GM12878 (cell line): ENCODE measurements at regions not wholly inside any gene's neighbourhood (a gene's known extent, or its start where the extent isn't known, plus 50 kb on each side); places are given as distances from the start of the nearest gene placed in this dataset.

ENCODE experiments used
- ATAC-seq: fragments of 200-7000 bp; cut with Tn5 transposase; 3 replicates; pipeline ENCODE4 v1.9.1; 2020; ENCODE audit warnings: mild to moderate bottlenecking, moderate library complexity
- BruUV-seq: library from RNA; stranded (reverse); fragments of 400-500 nt; replicated peaks from 2 replicates; lab custom pipeline; 2021; lab: Mats Ljungman, UMichigan
- CTCF ChIA-PET: fragments of 300-600 bp; sonication (Branson Sonifier 250); formaldehyde crosslinking; extraction: SDS; loops from one replicate; lab custom pipeline; 2021; ENCODE audit warnings: inconsistent platforms; lab: Yijun Ruan, JAX
- POLR2A ChIA-PET: fragments of 350-600 bp; formaldehyde crosslinking; extraction: SDS; loops from one replicate; lab custom pipeline; 2021; ENCODE audit warnings: inconsistent platforms; lab: Charles Lee
- RAD21 ChIA-PET: fragments of 300-600 bp; sonication (Branson Sonifier 250); formaldehyde crosslinking; loops from one replicate; lab custom pipeline; 2023; ENCODE audit warnings: antibody characterized with exemption; ENCODE audit not compliant: unreplicated experiment; lab: Charles Lee
- SMC1A ChIA-PET: fragments of 300-600 bp; sonication (Branson Sonifier 250); formaldehyde crosslinking; loops from one replicate; lab custom pipeline; 2023; ENCODE audit not compliant: unreplicated experiment, uncharacterized antibody; lab: Charles Lee
- DNase-seq: peaks from one replicate; pipeline ENCODE4 v3.0.0-alpha.2; 2011; ENCODE audit warnings: low read depth, low spot score
- FAIRE-seq: peaks from 3 replicates; lab custom pipeline; 2011; peaks lifted over from hg19 to GRCh38; lab: Jason Lieb, UNC
- H2AFZ ChIP-seq: 2 replicates; pipeline ENCODE4 v1.6.0; 2011; ENCODE audit warnings: low read depth, low read length, control low read depth; ENCODE audit not compliant: control insufficient read depth
- H3K27ac ChIP-seq: 2 replicates; pipeline ENCODE4 v1.5.1; 2011; ENCODE audit warnings: control low read depth; ENCODE audit not compliant: control insufficient read depth, insufficient read depth
- H3K27me3 ChIP-seq, 2 experiments: replicated peaks in 1 of 2; 2 replicates each; pipeline versions ENCODE4 v1.6.0 to v1.6.1; 2011; ENCODE audit warnings: low read length in 1 of 2; ENCODE audit not compliant: control insufficient read depth in 2 of 2, insufficient read depth in 2 of 2
- H3K36me3 ChIP-seq, 2 experiments: 2 replicates each; pipeline ENCODE4 v1.5.1; 2011; ENCODE audit warnings: low read length in 1 of 2; ENCODE audit not compliant: control insufficient read depth in 2 of 2, insufficient read depth in 2 of 2
- H3K4me1 ChIP-seq: 2 replicates; pipeline ENCODE4 v1.6.1; 2011; ENCODE audit warnings: mild to moderate bottlenecking, low read length, moderate library complexity, mixed read lengths; ENCODE audit not compliant: control insufficient read depth, insufficient read depth
- H3K4me2 ChIP-seq: 2 replicates; pipeline ENCODE4 v1.6.0; 2011; ENCODE audit warnings: control low read depth; ENCODE audit not compliant: control insufficient read depth, insufficient read depth
- H3K4me3 ChIP-seq: fragments of 200-600 bp; sonication (generic); 2 replicates; pipeline ENCODE4 v1.5.1; 2016
- H3K79me2 ChIP-seq: 2 replicates; pipeline ENCODE4 v1.6.0; 2011; ENCODE audit warnings: low read length; ENCODE audit not compliant: control insufficient read depth, insufficient read depth
- H3K9ac ChIP-seq: 2 replicates; pipeline ENCODE4 v1.8.0; 2011; ENCODE audit warnings: low read length, control low read depth, mixed read lengths; ENCODE audit not compliant: control insufficient read depth, insufficient read depth
- H3K9me3 ChIP-seq: replicated peaks from 3 replicates; pipeline ENCODE4 v1.5.1; 2011; ENCODE audit warnings: mild to moderate bottlenecking, low read length; ENCODE audit not compliant: control insufficient read depth, insufficient read depth
- H4K20me1 ChIP-seq: 2 replicates; pipeline ENCODE4 v1.6.0; 2011; ENCODE audit not compliant: control insufficient read depth, insufficient read depth
- ATF7 ChIP-seq: fragments of 450-650 bp; IDR thresholded peaks from 2 replicates; pipeline ENCODE4 v1.6.1; 2016; ENCODE audit warnings: low read depth, mild to moderate bottlenecking
- BCL11A ChIP-seq: IDR thresholded peaks from 2 replicates; pipeline ENCODE4 v1.6.1; 2011; ENCODE audit warnings: low read depth, low read length
- CHD2 ChIP-seq: IDR thresholded peaks from 2 replicates; pipeline ENCODE4 v1.6.1; 2011; ENCODE audit warnings: low read depth, low read length, improper control_type of control experiment, borderline replicate concordance
- ETV6 ChIP-seq, 2 experiments: fragments of 450-650 bp in 1 of 2; IDR thresholded peaks in 1 of 2; conservative IDR thresholded peaks in 1 of 2; 2 replicates each; pipeline ENCODE4 v1.6.1; 2014; ENCODE audit warnings: antibody characterized with exemption in 1 of 2, borderline replicate concordance in 1 of 2, low read depth in 1 of 2, mild to moderate bottlenecking in 1 of 2, moderate library complexity in 1 of 2
- MEF2A ChIP-seq: IDR thresholded peaks from 2 replicates; pipeline ENCODE4 v1.6.1; 2011; ENCODE audit warnings: low read depth, mild to moderate bottlenecking, low read length, moderate library complexity; ENCODE audit not compliant: insufficient read depth
- SMAD5 ChIP-seq: IDR thresholded peaks from 2 replicates; pipeline ENCODE4 v1.6.1; 2016; ENCODE audit warnings: antibody characterized with exemption, low read depth
- SPI1 ChIP-seq: IDR thresholded peaks from 2 replicates; pipeline ENCODE4 v1.6.1; 2011; ENCODE audit warnings: low read depth, mild to moderate bottlenecking, low read length, moderate library complexity, borderline replicate concordance; ENCODE audit not compliant: insufficient read depth
- ZBED1 ChIP-seq: IDR thresholded peaks from 2 replicates; pipeline ENCODE4 v1.6.1; 2016; ENCODE audit warnings: borderline replicate concordance
- ZNF622 ChIP-seq: fragments of 450-650 bp; IDR thresholded peaks from 2 replicates; pipeline ENCODE4 v1.6.1; 2017; ENCODE audit warnings: mild to moderate bottlenecking, inconsistent platforms
- ZZZ3 ChIP-seq: IDR thresholded peaks from 2 replicates; pipeline ENCODE4 v1.6.1; 2011; ENCODE audit warnings: low read depth; ENCODE audit not compliant: control insufficient read depth, insufficient read length
- WGBS: methylation state at CpG from one replicate; pipeline ENCODE4 v1.1.6; 2016; ENCODE audit warnings: low lambda C conversion rate; ENCODE audit not compliant: insufficient replicate concordance, insufficient coverage; ENCODE audit errors: missing lambda C conversion rate; 5-methylcytosine and 5-hydroxymethylcytosine counted together
- in situ Hi-C: fragments of 300-500 bp; cut with MboI; formaldehyde crosslinking; loops from 9 replicates; pipeline ENCODE4 v1.14.3; 2018; ENCODE audit warnings: mixed read lengths
- intact Hi-C: fragments of 100-400 bp; cut with micrococcal nuclease; formaldehyde crosslinking; loops from one replicate; pipeline ENCODE4 v1.14.2; 2022; ENCODE audit not compliant: unreplicated experiment
- TF ChIP-seq, protein P1 (sequence below): fragments of 450-650 bp; IDR thresholded peaks from 2 replicates; pipeline ENCODE4 v1.6.1; 2017; ENCODE audit warnings: mild to moderate bottlenecking, low read depth, inconsistent platforms; ENCODE audit not compliant: poor library complexity, severe bottlenecking
- TF ChIP-seq, protein P2 (sequence below): fragments of 450-650 bp; formaldehyde crosslinking; IDR thresholded peaks from 2 replicates; pipeline ENCODE4 v1.5.0; 2022; ENCODE audit warnings: mild to moderate bottlenecking, missing genetic modification characterization
- TF ChIP-seq, protein P3 (sequence below): fragments of 450-650 bp; IDR thresholded peaks from 2 replicates; pipeline ENCODE4 v1.6.1; 2018; ENCODE audit warnings: mild to moderate bottlenecking, low read depth, moderate library complexity; ENCODE audit not compliant: partially characterized antibody
- TF ChIP-seq, protein P4 (sequence below): IDR thresholded peaks from 2 replicates; pipeline ENCODE4 v1.6.1; 2012; ENCODE audit warnings: low read depth, low read length, improper control_type of control experiment

DNA sequence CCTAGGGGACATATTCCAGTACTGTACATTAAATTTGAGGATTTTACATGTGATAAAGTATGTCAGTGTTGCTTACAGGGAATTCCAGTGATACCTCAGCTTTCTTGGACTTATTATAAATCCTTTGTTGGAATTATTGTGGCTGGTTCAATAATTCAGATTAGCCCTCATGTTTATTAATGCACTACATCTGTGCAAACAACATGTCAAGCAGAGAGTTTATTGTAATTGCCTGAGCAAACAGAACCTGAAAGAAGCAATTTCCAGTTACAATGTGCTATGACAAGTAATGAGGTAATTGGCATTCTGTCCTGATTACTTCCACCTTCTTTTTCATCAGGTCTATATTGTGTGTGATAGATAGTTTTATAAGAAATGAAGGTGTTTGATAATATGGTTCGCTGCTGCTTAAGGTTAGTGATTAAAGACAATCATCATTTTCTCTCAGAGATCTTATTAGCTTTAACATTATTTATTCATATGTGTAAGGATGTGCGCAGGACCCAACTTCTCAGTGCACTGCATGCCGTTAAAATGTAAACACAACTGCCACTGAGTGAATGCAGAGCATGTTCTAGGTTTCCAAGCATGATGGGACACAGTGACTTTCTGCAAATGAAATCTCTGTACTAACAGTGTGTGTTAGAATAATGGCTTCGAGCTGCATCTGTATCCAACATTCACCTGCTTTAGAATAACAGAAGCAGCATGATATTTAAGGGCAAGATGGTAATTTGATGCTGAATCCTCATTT is 973.7 kb upstream of the POU3F3 start:
- DNase-seq (no peak), FAIRE-seq (no peak)
- CTCF ChIA-PET, result interaction anchor here (1.2 kb wide), 1 partner anchor 24 kb away, joined by 3 read pairs; no protein-coding TSS in a partner anchor

More for the DNA sequence above, 973.7 kb upstream of the POU3F3 start:
- BruUV-seq, result no TSS peak
- Histone ChIP-seq H3K4me3 (no peak overlapping the region), H3K36me3 (no peaks in the 10 kb centered on the region), H3K9ac (no peak overlapping the region), H3K27ac (no peak overlapping the region), H3K9me3 (no peaks in the 10 kb centered on the region), H3K79me2 (no peaks in the 10 kb centered on the region), H3K4me2 (no peak overlapping the region), H2AFZ (no peak overlapping the region), H4K20me1 (no peaks in the 10 kb centered on the region), H3K27me3 (no peaks in the 10 kb centered on the region), H3K4me1 (no peaks in the 10 kb centered on the region)
- TF ChIP-seq, protein P1, sequence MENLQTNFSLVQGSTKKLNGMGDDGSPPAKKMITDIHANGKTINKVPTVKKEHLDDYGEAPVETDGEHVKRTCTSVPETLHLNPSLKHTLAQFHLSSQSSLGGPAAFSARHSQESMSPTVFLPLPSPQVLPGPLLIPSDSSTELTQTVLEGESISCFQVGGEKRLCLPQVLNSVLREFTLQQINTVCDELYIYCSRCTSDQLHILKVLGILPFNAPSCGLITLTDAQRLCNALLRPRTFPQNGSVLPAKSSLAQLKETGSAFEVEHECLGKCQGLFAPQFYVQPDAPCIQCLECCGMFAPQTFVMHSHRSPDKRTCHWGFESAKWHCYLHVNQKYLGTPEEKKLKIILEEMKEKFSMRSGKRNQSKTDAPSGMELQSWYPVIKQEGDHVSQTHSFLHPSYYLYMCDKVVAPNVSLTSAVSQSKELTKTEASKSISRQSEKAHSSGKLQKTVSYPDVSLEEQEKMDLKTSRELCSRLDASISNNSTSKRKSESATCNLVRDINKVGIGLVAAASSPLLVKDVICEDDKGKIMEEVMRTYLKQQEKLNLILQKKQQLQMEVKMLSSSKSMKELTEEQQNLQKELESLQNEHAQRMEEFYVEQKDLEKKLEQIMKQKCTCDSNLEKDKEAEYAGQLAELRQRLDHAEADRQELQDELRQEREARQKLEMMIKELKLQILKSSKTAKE, result no peak
- TF ChIP-seq ZZZ3, result no peak
- TF ChIP-seq, protein P2, sequence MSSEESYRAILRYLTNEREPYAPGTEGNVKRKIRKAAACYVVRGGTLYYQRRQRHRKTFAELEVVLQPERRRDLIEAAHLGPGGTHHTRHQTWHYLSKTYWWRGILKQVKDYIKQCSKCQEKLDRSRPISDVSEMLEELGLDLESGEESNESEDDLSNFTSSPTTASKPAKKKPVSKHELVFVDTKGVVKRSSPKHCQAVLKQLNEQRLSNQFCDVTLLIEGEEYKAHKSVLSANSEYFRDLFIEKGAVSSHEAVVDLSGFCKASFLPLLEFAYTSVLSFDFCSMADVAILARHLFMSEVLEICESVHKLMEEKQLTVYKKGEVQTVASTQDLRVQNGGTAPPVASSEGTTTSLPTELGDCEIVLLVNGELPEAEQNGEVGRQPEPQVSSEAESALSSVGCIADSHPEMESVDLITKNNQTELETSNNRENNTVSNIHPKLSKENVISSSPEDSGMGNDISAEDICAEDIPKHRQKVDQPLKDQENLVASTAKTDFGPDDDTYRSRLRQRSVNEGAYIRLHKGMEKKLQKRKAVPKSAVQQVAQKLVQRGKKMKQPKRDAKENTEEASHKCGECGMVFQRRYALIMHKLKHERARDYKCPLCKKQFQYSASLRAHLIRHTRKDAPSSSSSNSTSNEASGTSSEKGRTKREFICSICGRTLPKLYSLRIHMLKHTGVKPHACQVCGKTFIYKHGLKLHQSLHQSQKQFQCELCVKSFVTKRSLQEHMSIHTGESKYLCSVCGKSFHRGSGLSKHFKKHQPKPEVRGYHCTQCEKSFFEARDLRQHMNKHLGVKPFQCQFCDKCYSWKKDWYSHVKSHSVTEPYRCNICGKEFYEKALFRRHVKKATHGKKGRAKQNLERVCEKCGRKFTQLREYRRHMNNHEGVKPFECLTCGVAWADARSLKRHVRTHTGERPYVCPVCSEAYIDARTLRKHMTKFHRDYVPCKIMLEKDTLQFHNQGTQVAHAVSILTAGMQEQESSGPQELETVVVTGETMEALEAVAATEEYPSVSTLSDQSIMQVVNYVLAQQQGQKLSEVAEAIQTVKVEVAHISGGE (CRISPR knock-in tag), result no peak
- TF ChIP-seq, protein P3, sequence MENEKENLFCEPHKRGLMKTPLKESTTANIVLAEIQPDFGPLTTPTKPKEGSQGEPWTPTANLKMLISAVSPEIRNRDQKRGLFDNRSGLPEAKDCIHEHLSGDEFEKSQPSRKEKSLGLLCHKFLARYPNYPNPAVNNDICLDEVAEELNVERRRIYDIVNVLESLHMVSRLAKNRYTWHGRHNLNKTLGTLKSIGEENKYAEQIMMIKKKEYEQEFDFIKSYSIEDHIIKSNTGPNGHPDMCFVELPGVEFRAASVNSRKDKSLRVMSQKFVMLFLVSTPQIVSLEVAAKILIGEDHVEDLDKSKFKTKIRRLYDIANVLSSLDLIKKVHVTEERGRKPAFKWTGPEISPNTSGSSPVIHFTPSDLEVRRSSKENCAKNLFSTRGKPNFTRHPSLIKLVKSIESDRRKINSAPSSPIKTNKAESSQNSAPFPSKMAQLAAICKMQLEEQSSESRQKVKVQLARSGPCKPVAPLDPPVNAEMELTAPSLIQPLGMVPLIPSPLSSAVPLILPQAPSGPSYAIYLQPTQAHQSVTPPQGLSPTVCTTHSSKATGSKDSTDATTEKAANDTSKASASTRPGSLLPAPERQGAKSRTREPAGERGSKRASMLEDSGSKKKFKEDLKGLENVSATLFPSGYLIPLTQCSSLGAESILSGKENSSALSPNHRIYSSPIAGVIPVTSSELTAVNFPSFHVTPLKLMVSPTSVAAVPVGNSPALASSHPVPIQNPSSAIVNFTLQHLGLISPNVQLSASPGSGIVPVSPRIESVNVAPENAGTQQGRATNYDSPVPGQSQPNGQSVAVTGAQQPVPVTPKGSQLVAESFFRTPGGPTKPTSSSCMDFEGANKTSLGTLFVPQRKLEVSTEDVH, result no peak
- no peak for TF ChIP-seq BCL11A
- no peak for TF ChIP-seq ETV6 (conservative IDR thresholded peaks at IDR 0.05 in 1 of 2, IDR thresholded peaks at IDR 0.05 in 1 of 2; ENCODE audit: borderline replicate concordance in 1 of 2, low read depth in 1 of 2)
- TF ChIP-seq ZNF622, result no peak
- TF ChIP-seq, protein P4, sequence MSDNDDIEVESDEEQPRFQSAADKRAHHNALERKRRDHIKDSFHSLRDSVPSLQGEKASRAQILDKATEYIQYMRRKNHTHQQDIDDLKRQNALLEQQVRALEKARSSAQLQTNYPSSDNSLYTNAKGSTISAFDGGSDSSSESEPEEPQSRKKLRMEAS, result no peak
- no peak for TF ChIP-seq SPI1
- no peak for TF ChIP-seq ZBED1
- no peak for TF ChIP-seq SMAD5
- no peak for TF ChIP-seq CHD2
- no peak for TF ChIP-seq MEF2A
- no peak for TF ChIP-seq ATF7
- in situ Hi-C loops (no loop called here), intact Hi-C loops (no loop called here)
- ChIA-PET POLR2A (no interaction called here), RAD21 (no interaction called here), SMC1A (interaction anchor here (0.8 kb wide), 1 partner anchor 23 kb away, joined by 3 read pairs; no protein-coding TSS in a partner anchor)
- no peak for ATAC-seq
- WGBS, result 38% methylated on average over 4 of the region's 4 CpGs
